GM12872 (cell line): ENCODE measurements at regions not wholly inside any gene's neighbourhood (a gene's known extent, or its start where the extent isn't known, plus 50 kb on each side); places are given as distances from the start of the nearest gene placed in this dataset.

Experiments used
- TF ChIP-seq, protein P1 (sequence below): IDR thresholded peaks from 3 replicates; pipeline ENCODE4 v1.5.1; 2011; ENCODE audit warnings: low read depth, mild to moderate bottlenecking, low read length, moderate library complexity; ENCODE audit not compliant: insufficient read depth

- TF ChIP-seq, protein P1, sequence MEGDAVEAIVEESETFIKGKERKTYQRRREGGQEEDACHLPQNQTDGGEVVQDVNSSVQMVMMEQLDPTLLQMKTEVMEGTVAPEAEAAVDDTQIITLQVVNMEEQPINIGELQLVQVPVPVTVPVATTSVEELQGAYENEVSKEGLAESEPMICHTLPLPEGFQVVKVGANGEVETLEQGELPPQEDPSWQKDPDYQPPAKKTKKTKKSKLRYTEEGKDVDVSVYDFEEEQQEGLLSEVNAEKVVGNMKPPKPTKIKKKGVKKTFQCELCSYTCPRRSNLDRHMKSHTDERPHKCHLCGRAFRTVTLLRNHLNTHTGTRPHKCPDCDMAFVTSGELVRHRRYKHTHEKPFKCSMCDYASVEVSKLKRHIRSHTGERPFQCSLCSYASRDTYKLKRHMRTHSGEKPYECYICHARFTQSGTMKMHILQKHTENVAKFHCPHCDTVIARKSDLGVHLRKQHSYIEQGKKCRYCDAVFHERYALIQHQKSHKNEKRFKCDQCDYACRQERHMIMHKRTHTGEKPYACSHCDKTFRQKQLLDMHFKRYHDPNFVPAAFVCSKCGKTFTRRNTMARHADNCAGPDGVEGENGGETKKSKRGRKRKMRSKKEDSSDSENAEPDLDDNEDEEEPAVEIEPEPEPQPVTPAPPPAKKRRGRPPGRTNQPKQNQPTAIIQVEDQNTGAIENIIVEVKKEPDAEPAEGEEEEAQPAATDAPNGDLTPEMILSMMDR = no peak
These were observed 96.1 kb downstream of the ARL4A start for GRCh38 chr7:12783421-12784095.

- TF ChIP-seq, protein P1 = no peak
These were observed 98.0 kb downstream of the ARL4A start for GRCh38 chr7:12785473-12785872.

DNA sequence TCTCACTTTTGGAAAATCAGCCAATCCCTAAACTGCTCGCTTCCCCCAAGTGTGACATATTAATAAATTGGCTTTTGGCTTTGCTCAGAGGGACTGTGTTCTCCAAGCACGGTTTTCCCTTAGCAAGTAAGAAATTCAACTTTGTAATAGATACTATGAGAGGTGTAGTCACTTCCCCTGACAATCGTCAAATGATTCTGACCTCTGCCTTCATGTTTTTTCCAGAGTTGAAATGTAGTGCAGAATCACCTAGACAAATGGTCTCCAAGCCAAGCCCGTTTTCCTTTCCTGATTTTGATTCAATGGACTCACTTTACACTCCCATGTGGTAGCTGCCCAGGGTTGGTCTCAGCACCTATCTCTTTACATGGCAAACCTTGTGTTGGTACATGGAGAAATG, 99.1 kb downstream of the ARL4A start:
- TF ChIP-seq, protein P1 = no peak

DNA sequence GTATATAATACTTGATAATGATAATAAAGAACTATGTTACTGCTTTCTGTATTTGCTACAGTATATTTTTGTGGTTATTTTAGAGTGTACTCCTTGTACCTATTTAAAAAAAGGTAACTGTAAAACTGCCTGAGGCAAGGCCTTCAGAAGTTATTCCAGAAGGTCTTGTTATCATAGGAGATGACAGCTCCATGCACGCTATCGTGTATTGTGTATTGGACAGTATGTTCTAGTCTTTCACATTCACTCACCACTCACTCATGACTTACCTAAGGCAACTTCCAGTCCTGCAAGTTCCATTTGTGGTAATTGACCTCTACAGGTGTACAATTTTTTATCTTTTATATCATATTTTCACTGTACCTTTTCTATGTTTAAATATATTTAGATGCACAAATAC, 100.7 kb downstream of the ARL4A start:
- TF ChIP-seq, protein P1 = no peak

DNA sequence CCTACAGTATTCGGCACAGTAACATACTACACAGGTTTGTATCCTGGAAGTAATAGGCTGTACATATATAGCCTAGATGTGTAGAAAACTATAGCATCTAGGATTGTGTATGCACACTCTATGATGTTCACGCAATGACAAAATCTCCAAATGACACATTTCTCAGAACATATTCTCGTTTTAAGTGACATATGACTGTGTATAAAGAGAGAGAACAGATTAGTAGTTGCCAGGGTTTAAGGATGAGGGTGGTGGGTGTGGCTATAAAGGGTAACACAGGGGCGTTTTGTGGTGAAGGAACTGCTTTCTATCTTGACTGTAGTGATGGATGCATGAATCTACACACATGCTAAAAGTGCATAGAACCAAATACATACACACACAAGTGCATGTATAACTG, 101.2 kb downstream of the ARL4A start:
- TF ChIP-seq, protein P1 = no peak

DNA sequence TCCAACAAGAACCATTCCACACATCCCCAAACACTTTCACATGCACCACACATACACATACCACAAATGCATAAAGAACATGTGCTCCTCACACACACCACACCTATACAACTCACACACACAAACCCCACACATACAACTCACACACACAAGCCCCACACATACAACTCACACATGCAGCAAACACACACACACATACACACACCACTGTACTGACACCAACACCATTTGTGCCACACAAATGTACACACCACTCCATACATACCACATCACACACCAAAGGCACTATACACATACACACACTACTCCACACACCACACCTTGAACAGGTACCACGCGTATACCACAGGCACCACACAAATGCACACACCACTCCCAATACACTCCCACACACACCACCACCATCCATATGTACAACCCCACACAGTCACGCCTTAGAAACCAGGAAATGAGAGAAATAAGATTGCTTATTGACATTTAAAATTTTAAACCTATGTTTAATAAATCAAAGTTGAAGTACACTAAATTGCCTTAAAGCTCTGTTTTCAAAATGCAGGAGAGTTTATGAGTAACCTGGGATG, 107.4 kb downstream of the ARL4A start:
- TF ChIP-seq, protein P1 = no peak

GRCh38 chr7:12796397-12797127, 109.1 kb downstream of the ARL4A start:
- TF ChIP-seq, protein P1 = no peak
